NCI-H1694 treated with DMSO at 0.1 percent for 48 hours (cell line): ENCODE measurements at regions not wholly inside any gene's neighbourhood (a gene's known extent, or its start where the extent isn't known, plus 50 kb on each side); places are given as distances from the start of the nearest gene placed in this dataset.

Source experiments
- DNase-seq: peaks from one replicate; lab custom pipeline; 2025; lab: John Stamatoyannopoulos, UW

DNA sequence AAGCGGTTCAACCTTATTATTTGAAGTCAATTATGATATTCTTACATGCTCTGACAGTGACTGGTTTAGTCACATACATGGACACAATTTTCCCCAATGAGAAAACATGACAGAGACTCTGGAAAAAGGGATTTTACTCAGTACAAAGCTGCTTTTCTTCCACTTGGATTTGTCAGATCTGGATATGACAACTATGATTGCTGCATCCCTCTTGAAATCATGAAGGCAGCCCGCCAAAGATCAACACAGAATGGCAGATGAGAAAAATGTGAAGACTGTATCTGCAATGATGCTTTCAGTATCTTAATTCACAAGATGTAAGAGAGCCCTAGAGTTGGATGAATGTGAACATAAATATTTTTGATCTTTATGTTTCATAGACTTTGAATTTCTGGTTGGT lies 439.6 kb downstream of the CDH8 start:
- DNase-seq: no peak

DNA sequence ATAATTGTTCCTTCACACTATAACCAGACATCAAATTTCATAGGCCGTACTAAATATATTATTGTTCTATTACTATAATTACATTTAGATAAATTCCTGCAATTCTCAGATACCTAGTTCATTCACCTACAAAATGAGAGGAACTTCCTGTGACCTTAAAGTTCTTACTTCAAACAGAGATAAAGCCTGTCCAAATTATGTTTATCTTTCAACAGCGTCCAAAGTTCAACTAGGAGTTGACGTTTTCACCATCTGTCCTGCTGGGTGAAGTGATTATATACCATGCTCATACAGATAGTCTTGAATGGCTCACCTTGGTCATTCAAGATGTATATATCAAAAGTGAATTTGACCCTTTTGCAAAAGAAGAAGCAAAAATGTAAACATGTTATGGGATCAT lies 440.6 kb downstream of the CDH8 start:
- no peak for DNase-seq

DNA sequence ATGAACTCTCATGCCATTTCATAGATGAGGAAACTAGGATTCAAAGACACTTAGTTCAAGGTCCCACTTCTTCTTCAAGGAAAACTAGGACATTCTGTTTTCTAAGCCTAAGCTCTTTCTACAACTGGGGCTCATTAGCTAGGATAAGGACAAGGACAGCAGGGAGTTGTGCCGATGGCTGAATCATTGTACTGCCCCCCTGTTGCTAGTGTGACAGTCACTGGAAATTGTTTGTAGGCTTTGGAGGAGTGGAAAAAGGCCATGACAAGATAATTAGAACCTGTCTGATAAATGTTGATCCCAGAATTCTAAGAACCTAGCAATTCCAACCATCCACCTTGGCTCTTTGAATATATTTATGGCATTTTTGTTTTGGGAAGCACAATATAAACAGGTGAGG lies 445.7 kb downstream of the CDH8 start:
- no peak for DNase-seq

DNA sequence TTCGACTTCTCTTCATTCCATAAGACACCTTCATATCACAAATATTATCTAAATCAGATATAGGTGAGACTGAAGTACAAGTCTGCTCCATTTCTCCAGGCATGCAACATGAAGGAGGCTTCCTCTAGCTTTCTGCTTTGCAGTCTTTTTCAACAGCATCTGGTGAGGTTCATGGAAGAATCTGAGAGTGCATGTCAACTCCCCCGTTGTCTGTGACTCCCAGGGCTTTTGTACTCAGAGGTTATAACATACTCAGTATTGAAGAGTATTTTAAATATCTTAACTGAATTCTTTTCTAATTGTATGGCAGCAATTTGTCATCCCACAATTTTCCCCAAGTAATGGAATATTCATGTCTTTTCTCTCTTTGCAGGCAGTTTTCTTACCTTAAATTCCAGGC lies 448.7 kb downstream of the CDH8 start:
- DNase-seq: no peak

- DNase-seq: no peak
Measured at GRCh38 chr16:61581417-61582046, 454.7 kb downstream of the CDH8 start.

GRCh38 chr16:61580579-61580978 lies 455.7 kb downstream of the CDH8 start:
- DNase-seq: no peak

DNA sequence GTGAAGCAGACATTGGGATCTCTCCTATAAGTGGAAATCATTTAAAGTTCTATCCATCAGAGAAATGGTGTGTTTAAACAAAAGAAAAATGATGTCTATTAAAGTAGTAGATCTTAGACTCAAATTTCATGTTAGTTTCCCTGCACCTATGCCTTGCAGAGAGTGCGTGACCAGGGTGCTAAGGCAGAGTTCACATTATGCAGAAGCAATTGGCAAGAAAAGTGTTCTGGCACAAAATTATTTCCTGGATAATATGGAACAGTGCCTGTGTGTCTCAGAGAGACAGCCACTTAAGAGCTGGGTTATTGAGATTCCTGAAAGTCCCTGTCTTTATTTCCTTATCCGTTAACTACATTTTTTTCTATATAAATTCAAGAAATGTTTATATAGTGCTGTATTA lies 457.0 kb downstream of the CDH8 start:
- DNase-seq: no peak

DNA sequence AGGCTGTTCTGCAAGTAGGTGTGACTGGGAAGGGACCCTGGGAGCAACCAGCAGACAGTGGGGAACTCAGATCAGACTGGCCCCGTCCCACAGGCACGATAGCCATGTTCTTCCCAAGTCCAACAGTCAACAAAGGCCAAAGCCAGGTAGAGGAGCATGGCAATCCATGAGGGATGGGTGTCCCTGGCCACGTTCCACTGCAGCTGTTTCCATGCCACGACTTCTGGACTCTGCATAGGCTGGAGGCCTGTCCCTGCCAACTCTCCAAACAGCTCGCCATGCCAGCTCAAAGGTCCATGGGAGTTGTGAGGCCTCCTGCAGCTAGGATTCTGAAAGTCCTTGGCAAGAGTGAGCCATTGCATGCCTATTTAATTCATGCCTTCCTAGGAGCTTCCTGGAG lies 459.8 kb downstream of the CDH8 start:
- no peak for DNase-seq

GRCh38 chr16:61575617-61576016 lies 460.6 kb downstream of the CDH8 start:
- DNase-seq: no peak

DNA sequence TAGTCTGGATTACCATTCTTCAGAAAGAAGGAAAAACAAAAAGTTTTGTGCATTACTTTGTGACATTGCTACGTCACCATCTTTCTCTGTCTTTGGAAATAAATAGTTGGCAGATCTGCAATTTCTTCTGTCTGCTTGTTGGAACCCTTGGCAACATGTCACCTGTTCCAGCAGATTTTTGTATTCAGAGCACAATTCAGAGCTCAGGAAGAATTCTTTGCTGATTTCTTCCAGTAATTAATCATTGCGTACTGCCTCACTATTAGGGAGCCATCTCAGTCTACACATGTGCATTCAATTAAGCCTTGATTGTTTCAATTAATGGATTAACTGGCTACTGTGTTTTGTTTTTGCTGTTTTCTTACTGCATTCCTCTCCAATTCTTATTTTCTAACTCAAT lies 467.2 kb downstream of the CDH8 start:
- no peak for DNase-seq

GRCh38 chr16:61564716-61565115 lies 471.5 kb downstream of the CDH8 start:
- DNase-seq: no peak

DNA sequence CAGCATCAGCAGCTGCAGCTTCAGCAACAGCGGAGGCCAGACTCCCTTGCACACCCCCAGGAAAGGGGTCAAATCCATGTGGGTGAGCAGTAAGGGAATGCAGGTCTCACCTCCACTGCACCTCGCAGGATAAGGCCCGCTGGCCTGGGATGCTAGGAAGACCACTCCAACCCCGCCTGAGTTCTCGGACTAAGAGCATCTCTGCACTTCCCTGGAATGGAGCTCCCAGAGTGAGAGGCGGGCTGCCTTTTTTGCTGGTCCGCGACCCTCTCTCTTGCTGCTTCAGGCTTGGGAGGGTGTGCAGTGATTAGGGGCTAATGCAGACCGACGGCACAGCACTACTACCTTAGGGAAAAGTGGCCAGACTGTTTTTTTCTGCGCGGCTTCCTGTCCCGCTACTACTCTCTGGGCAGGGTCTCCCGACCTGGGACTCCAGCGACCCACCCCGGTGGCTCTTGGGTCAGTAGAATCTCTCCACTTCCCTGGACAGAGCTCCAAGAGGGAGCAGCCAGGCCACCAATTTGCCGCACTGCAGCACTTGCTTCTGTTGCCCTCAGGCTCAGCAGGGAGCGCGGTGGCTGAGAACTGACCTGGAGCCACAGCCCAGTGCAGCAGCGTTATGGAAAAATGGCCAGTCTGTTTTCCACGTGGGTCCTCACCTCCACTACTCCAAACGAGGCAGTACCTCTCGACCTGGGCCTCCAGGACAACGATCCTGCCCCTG lies 480.4 kb downstream of the CDH8 start:
- no peak for DNase-seq

- DNase-seq: no peak
Measured at GRCh38 chr16:61549327-61549726, 486.9 kb downstream of the CDH8 start.

DNA sequence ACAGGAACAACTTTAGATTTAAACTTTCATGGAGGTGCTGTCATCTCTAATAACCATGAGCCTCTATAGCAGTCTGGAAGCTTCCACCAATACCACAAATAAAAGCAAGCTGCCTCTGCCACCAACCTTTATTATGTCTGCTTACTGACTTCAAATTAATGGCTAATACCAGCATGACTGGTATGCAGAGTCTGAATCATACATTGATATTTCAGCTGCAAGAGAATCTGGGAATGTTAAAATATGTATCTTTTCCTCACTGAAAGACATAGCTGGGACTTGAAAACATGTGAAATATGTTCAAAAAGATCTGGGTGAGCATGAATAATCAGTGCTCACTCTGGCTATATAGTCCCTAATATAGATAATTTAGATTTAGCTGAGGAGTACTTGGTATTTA lies 488.6 kb downstream of the CDH8 start:
- no peak for DNase-seq

GRCh38 chr16:61544165-61544564 lies 492.1 kb downstream of the CDH8 start:
- DNase-seq: no peak

DNA sequence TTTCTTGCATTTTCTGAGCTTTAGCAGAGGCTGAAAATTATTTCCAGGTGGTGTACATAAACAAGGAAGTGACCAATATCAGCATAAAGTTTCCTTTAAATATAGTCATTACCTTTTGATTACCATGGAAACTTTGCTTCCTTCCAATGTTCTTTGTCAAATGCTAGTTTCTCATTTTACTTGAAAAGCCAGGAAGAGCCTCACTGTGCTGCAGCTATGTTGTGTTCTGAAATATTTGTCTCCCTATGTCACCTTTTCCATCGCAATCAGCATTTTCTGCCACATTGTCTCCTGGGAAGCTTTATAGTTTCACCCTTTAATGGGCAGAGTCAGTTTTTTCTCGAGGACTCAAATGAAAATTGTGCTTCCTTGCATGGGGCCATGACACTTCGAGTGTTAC lies 496.0 kb downstream of the CDH8 start:
- no peak for DNase-seq

DNA sequence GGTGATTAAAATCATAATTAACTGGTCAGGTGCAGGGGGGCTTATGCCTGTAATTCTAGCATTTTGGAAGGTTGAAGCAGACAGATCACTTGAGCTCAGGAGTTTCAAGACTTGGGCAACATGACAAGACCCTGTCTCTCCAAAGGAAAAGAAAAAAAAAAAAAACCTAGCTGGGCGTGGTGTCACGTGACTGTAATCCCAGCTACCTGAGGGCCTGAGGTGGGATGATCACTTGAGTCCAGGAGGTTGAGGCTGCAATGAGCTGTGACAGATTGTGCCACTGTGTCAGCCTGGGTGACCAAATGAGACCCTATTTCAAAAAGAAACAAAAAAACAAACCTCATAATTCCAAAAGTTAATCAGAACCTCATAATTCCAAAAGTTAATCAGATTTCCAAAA lies 505.5 kb downstream of the CDH8 start:
- DNase-seq: no peak

DNA sequence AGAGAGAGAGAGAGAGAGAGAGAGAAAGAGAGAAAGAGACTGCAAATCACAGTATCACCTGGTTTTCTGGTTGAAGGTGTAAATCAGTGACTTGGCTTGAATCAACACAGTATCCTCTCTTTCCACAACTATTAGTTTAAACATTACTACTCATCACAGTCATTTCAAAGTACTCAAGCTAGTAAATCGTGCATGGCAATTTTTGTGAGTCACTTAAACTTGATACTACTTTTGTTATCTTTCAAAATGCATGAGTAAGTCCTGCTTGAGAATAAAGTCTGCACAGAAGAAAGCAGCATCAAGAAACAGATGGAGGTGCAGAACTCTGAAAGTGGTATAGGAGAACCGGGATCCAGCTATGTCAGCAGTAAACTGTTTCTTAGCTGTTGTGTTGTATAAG lies 535.4 kb downstream of the CDH8 start:
- no peak for DNase-seq

DNA sequence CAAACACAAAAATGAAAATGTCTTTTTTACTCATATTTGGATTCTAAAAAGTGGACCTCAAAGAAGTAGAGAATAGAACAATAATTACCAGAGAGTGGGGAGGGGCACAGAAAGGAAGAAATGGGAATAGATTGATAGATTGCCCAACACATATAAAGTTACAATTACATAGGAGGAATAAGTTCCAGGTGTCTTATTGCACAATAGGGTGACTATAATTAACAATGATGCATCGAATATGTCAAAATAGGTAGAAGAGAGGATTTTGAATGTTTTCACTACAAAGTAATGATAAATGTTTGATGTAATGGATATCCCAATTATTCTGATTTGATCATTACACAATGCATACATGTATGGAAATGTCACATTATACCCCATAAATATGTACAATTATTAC lies 556.0 kb downstream of the CDH8 start:
- DNase-seq: no peak

- no peak for DNase-seq
Measured at GRCh38 chr16:61471737-61472136, 564.5 kb downstream of the CDH8 start.

- no peak for DNase-seq
Measured at GRCh38 chr16:61471023-61471422, 565.2 kb downstream of the CDH8 start.

GRCh38 chr16:61465285-61465684 lies 571.0 kb downstream of the CDH8 start:
- no peak for DNase-seq

DNA sequence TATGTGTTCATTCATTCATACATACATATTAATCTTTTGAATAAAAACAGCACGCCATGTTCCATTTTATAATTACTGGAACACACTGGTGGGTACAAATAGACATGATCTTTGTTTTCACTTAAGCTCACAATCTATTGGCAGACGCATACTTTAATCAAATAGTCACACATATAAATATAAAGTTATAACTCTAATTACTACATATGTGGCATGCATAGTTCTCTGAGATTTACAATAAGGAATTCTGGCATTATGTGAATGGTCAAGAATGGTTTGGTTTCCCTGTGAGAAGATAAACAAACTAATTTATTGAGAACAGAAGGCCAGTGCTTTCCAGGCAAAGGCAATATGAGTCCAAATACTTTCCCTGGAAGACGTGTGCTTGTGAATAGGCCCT lies 576.2 kb downstream of the CDH8 start:
- DNase-seq: no peak

- no peak for DNase-seq
Measured at GRCh38 chr16:61435346-61435745, 600.9 kb downstream of the CDH8 start.
